Stimulated activated naive CD8-positive, alpha-beta T cell treated with anti-CD3 and anti-CD28 coated beads, Interleukin-15, Interleukin-2, amounts not matched to agents 100 ng/mL and 50 ng/mL, for 24 hours (primary cell): ENCODE measurements at regions not wholly inside any gene's neighbourhood (a gene's known extent, or its start where the extent isn't known, plus 50 kb on each side); places are given as distances from the start of the nearest gene placed in this dataset.

ENCODE experiments used
- H3K27ac Mint-ChIP-seq: one replicate; pipeline ENCODE4 v1.8.0; 2021; ENCODE audit warnings: mild to moderate bottlenecking, mixed read lengths
- H3K27me3 Mint-ChIP-seq: one replicate; pipeline ENCODE4 v1.8.0; 2021; ENCODE audit warnings: mixed read lengths
- H3K36me3 Mint-ChIP-seq: one replicate; pipeline ENCODE4 v1.8.0; 2021; ENCODE audit warnings: low read depth, mixed read lengths
- H3K4me1 Mint-ChIP-seq: one replicate; pipeline ENCODE4 v1.8.0; 2021; ENCODE audit warnings: low read depth, mixed read lengths
- H3K4me3 Mint-ChIP-seq: one replicate; pipeline ENCODE4 v1.8.0; 2021; ENCODE audit warnings: mild to moderate bottlenecking, mixed read lengths
- H3K9me3 Mint-ChIP-seq: one replicate; pipeline ENCODE4 v1.8.0; 2021; ENCODE audit warnings: mixed read lengths

GRCh38 chr6:14618759-14619418, 501.3 kb downstream of the CD83 start:
- Mint-ChIP-seq H3K9me3 (peaks cover 5% of the 10 kb centered on the region), H3K27me3 (peaks cover 10% of the 10 kb centered on the region), H3K36me3 (peaks cover 4% of the 10 kb centered on the region), H3K4me1 (peaks cover 11% of the 10 kb centered on the region), H3K4me3 (no peak overlapping the region), H3K27ac (no peak overlapping the region)

GRCh38 chr6:14619419-14619781, 501.8 kb downstream of the CD83 start:
- no peak overlapping the region for H3K27ac Mint-ChIP-seq

GRCh38 chr6:14620522-14620921, 502.9 kb downstream of the CD83 start:
- Mint-ChIP-seq H3K4me3 (no peak overlapping the region), H3K27me3 (peaks cover 7% of the 10 kb centered on the region), H3K36me3 (peaks cover under 1% of the 10 kb centered on the region), H3K4me1 (peaks cover 15% of the 10 kb centered on the region), H3K9me3 (peaks cover 1% of the 10 kb centered on the region), H3K27ac (no peak overlapping the region)

More at GRCh38 chr6:14619419-14619781, 501.8 kb downstream of the CD83 start:
- Mint-ChIP-seq H3K9me3 (peaks cover 5% of the 10 kb centered on the region), H3K4me1 (peaks cover 11% of the 10 kb centered on the region), H3K4me3 (no peak overlapping the region), H3K27me3 (peaks cover 10% of the 10 kb centered on the region), H3K36me3 (peaks cover 4% of the 10 kb centered on the region)

GRCh38 chr6:14621518-14621917, 503.9 kb downstream of the CD83 start:
- Mint-ChIP-seq H3K4me3 (no peak overlapping the region), H3K9me3 (no peaks in the 10 kb centered on the region), H3K4me1 (peaks cover 17% of the 10 kb centered on the region), H3K27me3 (peaks cover 6% of the 10 kb centered on the region), H3K27ac (no peak overlapping the region), H3K36me3 (no peaks in the 10 kb centered on the region)

GRCh38 chr6:14622085-14622484, 504.5 kb downstream of the CD83 start:
- no peak overlapping the region for H3K27ac Mint-ChIP-seq
- no peaks in the 10 kb centered on the region for H3K36me3 Mint-ChIP-seq
- H3K4me1 Mint-ChIP-seq = peaks cover 12% of the 10 kb centered on the region
- no peak overlapping the region for H3K4me3 Mint-ChIP-seq
- H3K27me3 Mint-ChIP-seq = peaks cover 6% of the 10 kb centered on the region
- no peaks in the 10 kb centered on the region for H3K9me3 Mint-ChIP-seq

- H3K27me3 Mint-ChIP-seq = peaks cover 6% of the 10 kb centered on the region
- H3K27ac Mint-ChIP-seq = no peak overlapping the region
Observed at GRCh38 chr6:14622909-14623505, 505.4 kb downstream of the CD83 start.

GRCh38 chr6:14625173-14625895, 507.8 kb downstream of the CD83 start:
- H3K9me3 Mint-ChIP-seq = no peaks in the 10 kb centered on the region
- H3K27ac Mint-ChIP-seq = peak overlapping the region; percentile 56
- no peak overlapping the region for H3K4me3 Mint-ChIP-seq
- H3K36me3 Mint-ChIP-seq = no peaks in the 10 kb centered on the region
- no peaks in the 10 kb centered on the region for H3K27me3 Mint-ChIP-seq
- H3K4me1 Mint-ChIP-seq = peaks cover 11% of the 10 kb centered on the region

More at GRCh38 chr6:14622909-14623505, 505.4 kb downstream of the CD83 start:
- peaks cover 11% of the 10 kb centered on the region for H3K4me1 Mint-ChIP-seq
- no peaks in the 10 kb centered on the region for H3K36me3 Mint-ChIP-seq
- no peaks in the 10 kb centered on the region for H3K9me3 Mint-ChIP-seq
- H3K4me3 Mint-ChIP-seq = no peak overlapping the region

- no peaks in the 10 kb centered on the region for H3K9me3 Mint-ChIP-seq
- H3K27me3 Mint-ChIP-seq = no peaks in the 10 kb centered on the region
- no peak overlapping the region for H3K4me3 Mint-ChIP-seq
- peaks cover 11% of the 10 kb centered on the region for H3K4me1 Mint-ChIP-seq
- no peak overlapping the region for H3K27ac Mint-ChIP-seq
- no peaks in the 10 kb centered on the region for H3K36me3 Mint-ChIP-seq
Observed at GRCh38 chr6:14626556-14626955, 509.0 kb downstream of the CD83 start.

- Mint-ChIP-seq H3K27me3 (peaks cover 3% of the 10 kb centered on the region), H3K36me3 (no peaks in the 10 kb centered on the region), H3K9me3 (no peaks in the 10 kb centered on the region), H3K4me3 (no peak overlapping the region), H3K27ac (no peak overlapping the region), H3K4me1 (peaks cover 22% of the 10 kb centered on the region)
Observed at GRCh38 chr6:14630016-14630415, 512.4 kb downstream of the CD83 start.

- Mint-ChIP-seq H3K36me3 (no peaks in the 10 kb centered on the region), H3K27me3 (peaks cover 3% of the 10 kb centered on the region), H3K27ac (peak overlapping the region; percentile 26), H3K9me3 (no peaks in the 10 kb centered on the region), H3K4me3 (peak overlapping the region; percentile 37), H3K4me1 (peaks cover 49% of the 10 kb centered on the region)
Observed at GRCh38 chr6:14633479-14633878, 515.9 kb downstream of the CD83 start.

- Mint-ChIP-seq H3K4me1 (peaks cover 55% of the 10 kb centered on the region), H3K27ac (peak overlapping the region; percentile 55), H3K9me3 (no peaks in the 10 kb centered on the region), H3K36me3 (no peaks in the 10 kb centered on the region), H3K27me3 (peaks cover 3% of the 10 kb centered on the region), H3K4me3 (peak overlapping the region; percentile 48)
Observed at GRCh38 chr6:14634072-14634471, 516.5 kb downstream of the CD83 start.

- Mint-ChIP-seq H3K36me3 (no peaks in the 10 kb centered on the region), H3K27ac (peak overlapping the region; percentile 89), H3K9me3 (no peaks in the 10 kb centered on the region), H3K4me1 (peaks cover 63% of the 10 kb centered on the region), H3K27me3 (peaks cover 3% of the 10 kb centered on the region), H3K4me3 (peak overlapping the region; percentile 66)
Observed at GRCh38 chr6:14635195-14635594, 517.6 kb downstream of the CD83 start.

GRCh38 chr6:14635934-14636591, 518.5 kb downstream of the CD83 start:
- no peaks in the 10 kb centered on the region for H3K9me3 Mint-ChIP-seq
- peaks cover 3% of the 10 kb centered on the region for H3K27me3 Mint-ChIP-seq
- H3K27ac Mint-ChIP-seq = peak overlapping the region; percentile 83
- peak overlapping the region; percentile 63 for H3K4me3 Mint-ChIP-seq
- peaks cover 70% of the 10 kb centered on the region for H3K4me1 Mint-ChIP-seq
- H3K36me3 Mint-ChIP-seq = no peaks in the 10 kb centered on the region

GRCh38 chr6:14638435-14638905, 520.9 kb downstream of the CD83 start:
- H3K4me3 Mint-ChIP-seq = no peak overlapping the region
- H3K4me1 Mint-ChIP-seq = peaks cover 75% of the 10 kb centered on the region
- no peaks in the 10 kb centered on the region for H3K9me3 Mint-ChIP-seq
- peaks cover 3% of the 10 kb centered on the region for H3K27me3 Mint-ChIP-seq
- no peaks in the 10 kb centered on the region for H3K36me3 Mint-ChIP-seq
- peak overlapping the region; percentile 29 for H3K27ac Mint-ChIP-seq
